Astrocyte (in vitro differentiated cells and primary cell): ENCODE measurements at regions not wholly inside any gene's neighbourhood (a gene's known extent, or its start where the extent isn't known, plus 50 kb on each side); places are given as distances from the start of the nearest gene placed in this dataset.

Experiments used
- DNase-seq: peaks from one replicate; pipeline ENCODE4 v3.0.0-alpha.2; 2010; ENCODE audit warnings: low read depth
- FAIRE-seq: peaks from 2 replicates; lab custom pipeline; 2011; peaks lifted over from hg19 to GRCh38; lab: Jason Lieb, UNC
- H2AFZ ChIP-seq: 2 replicates; pipeline ENCODE4 v1.6.0; 2012; ENCODE audit warnings: low read depth, low read length, inconsistent platforms
- H3K27ac ChIP-seq: 2 replicates; pipeline ENCODE4 v1.5.1; 2011; ENCODE audit warnings: low read depth, low read length, inconsistent platforms
- H3K27me3 ChIP-seq: 2 replicates; pipeline ENCODE4 v1.6.0; 2011; ENCODE audit warnings: low read length, inconsistent platforms; ENCODE audit not compliant: insufficient read depth
- H3K36me3 ChIP-seq: 2 replicates; pipeline ENCODE4 v1.5.1; 2011; ENCODE audit warnings: low read length, inconsistent platforms; ENCODE audit not compliant: insufficient read depth
- H3K4me1 ChIP-seq: 2 replicates; pipeline ENCODE4 v1.5.1; 2011; ENCODE audit warnings: low read length, inconsistent platforms; ENCODE audit not compliant: insufficient read depth
- H3K4me2 ChIP-seq: 2 replicates; pipeline ENCODE4 v1.6.0; 2012; ENCODE audit warnings: low read length, inconsistent platforms
- H3K4me3 ChIP-seq: 2 replicates; pipeline ENCODE4 v1.5.1; 2011; ENCODE audit warnings: low read depth, mild to moderate bottlenecking, low read length, inconsistent platforms; ENCODE audit not compliant: insufficient read depth
- H3K79me2 ChIP-seq: 2 replicates; pipeline ENCODE4 v1.6.0; 2012; ENCODE audit warnings: mild to moderate bottlenecking, low read length, inconsistent platforms; ENCODE audit not compliant: insufficient read depth
- H3K9ac ChIP-seq: 2 replicates; pipeline ENCODE4 v1.6.0; 2012; ENCODE audit warnings: mild to moderate bottlenecking, low read length, inconsistent platforms
- H3K9me3 ChIP-seq: 2 replicates; pipeline ENCODE4 v1.5.1; 2012; ENCODE audit warnings: low read depth, mild to moderate bottlenecking, low read length, inconsistent platforms; ENCODE audit not compliant: insufficient read depth
- H4K20me1 ChIP-seq: 2 replicates; pipeline ENCODE4 v1.6.0; 2012; ENCODE audit warnings: low read length, inconsistent platforms; ENCODE audit not compliant: insufficient read depth
- H3K27ac Mint-ChIP-seq: one replicate; pipeline ENCODE4 v1.8.0; 2021; ENCODE audit warnings: mild to moderate bottlenecking, mixed read lengths; ENCODE audit not compliant: unreplicated experiment
- H3K27me3 Mint-ChIP-seq: one replicate; pipeline ENCODE4 v1.8.0; 2021; ENCODE audit warnings: low read depth, mixed read lengths; ENCODE audit not compliant: unreplicated experiment
- H3K36me3 Mint-ChIP-seq: one replicate; pipeline ENCODE4 v1.8.0; 2021; ENCODE audit warnings: low read depth, mixed read lengths; ENCODE audit not compliant: unreplicated experiment
- H3K4me1 Mint-ChIP-seq: one replicate; pipeline ENCODE4 v1.8.0; 2021; ENCODE audit warnings: low read depth, mixed read lengths; ENCODE audit not compliant: unreplicated experiment
- H3K4me3 Mint-ChIP-seq: one replicate; pipeline ENCODE4 v1.8.0; 2021; ENCODE audit warnings: mild to moderate bottlenecking, moderate library complexity, mixed read lengths; ENCODE audit not compliant: unreplicated experiment
- H3K9me3 Mint-ChIP-seq: one replicate; pipeline ENCODE4 v1.8.0; 2021; ENCODE audit warnings: mild to moderate bottlenecking, mixed read lengths; ENCODE audit not compliant: unreplicated experiment
- CTCF ChIP-seq: IDR thresholded peaks from 2 replicates; pipeline ENCODE4 v1.5.1; 2011; ENCODE audit warnings: low read depth, mild to moderate bottlenecking, inconsistent platforms, low read length, moderate library complexity; ENCODE audit not compliant: insufficient read depth
- EZH2 ChIP-seq: IDR thresholded peaks from 2 replicates; pipeline ENCODE4 v1.6.1; 2012; ENCODE audit warnings: mild to moderate bottlenecking, low read length, inconsistent platforms; ENCODE audit not compliant: insufficient read depth

GRCh38 chr1:62993844-62994243 is 209.9 kb downstream of the ATG4C start:
- no peaks in the 10 kb centered on the region for H3K9me3 Mint-ChIP-seq

GRCh38 chr1:62995173-62995572 is 211.2 kb downstream of the ATG4C start:
- Mint-ChIP-seq H3K27me3 (peaks cover 20% of the 10 kb centered on the region), H3K4me1 (no peaks in the 10 kb centered on the region), H3K4me3 (no peak overlapping the region), H3K27ac (no peak overlapping the region), H3K9me3 (no peaks in the 10 kb centered on the region), H3K36me3 (no peaks in the 10 kb centered on the region)
- no peaks in the 10 kb centered on the region for H3K36me3 ChIP-seq
- H3K4me3 ChIP-seq, result no peak overlapping the region
- H3K4me2 ChIP-seq, result no peak overlapping the region
- H3K4me1 ChIP-seq, result no peaks in the 10 kb centered on the region
- H4K20me1 ChIP-seq, result no peaks in the 10 kb centered on the region
- DNase-seq (no peak), FAIRE-seq (no peak)
- TF ChIP-seq EZH2 (no peak), CTCF (no peak)
- peaks cover 1% of the 10 kb centered on the region for H3K27me3 ChIP-seq
- no peak overlapping the region for H3K9ac ChIP-seq
- no peaks in the 10 kb centered on the region for H3K79me2 ChIP-seq
- no peak overlapping the region for H2AFZ ChIP-seq
- no peaks in the 10 kb centered on the region for H3K9me3 ChIP-seq
- H3K27ac ChIP-seq, result no peak overlapping the region

More at GRCh38 chr1:62993844-62994243, 209.9 kb downstream of the ATG4C start:
- Mint-ChIP-seq H3K27ac (no peak overlapping the region), H3K27me3 (peaks cover 20% of the 10 kb centered on the region), H3K4me3 (no peak overlapping the region), H3K36me3 (no peaks in the 10 kb centered on the region), H3K4me1 (no peaks in the 10 kb centered on the region)
- Histone ChIP-seq H3K9ac (no peak overlapping the region), H2AFZ (no peak overlapping the region), H3K36me3 (no peaks in the 10 kb centered on the region), H3K79me2 (no peaks in the 10 kb centered on the region), H3K4me3 (no peak overlapping the region), H3K4me2 (no peak overlapping the region), H3K4me1 (no peaks in the 10 kb centered on the region), H3K27ac (no peak overlapping the region), H4K20me1 (no peaks in the 10 kb centered on the region), H3K27me3 (no peaks in the 10 kb centered on the region), H3K9me3 (no peaks in the 10 kb centered on the region)
- TF ChIP-seq CTCF, result no peak
- FAIRE-seq (no peak), DNase-seq (no peak)

GRCh38 chr1:62997884-62998283 is 214.0 kb downstream of the ATG4C start:
- H3K9me3 Mint-ChIP-seq, result no peaks in the 10 kb centered on the region
- FAIRE-seq, result no peak
- Histone ChIP-seq H4K20me1 (no peaks in the 10 kb centered on the region), H3K9ac (no peak overlapping the region), H3K79me2 (no peaks in the 10 kb centered on the region), H2AFZ (no peak overlapping the region), H3K9me3 (no peaks in the 10 kb centered on the region), H3K4me3 (no peak overlapping the region), H3K27me3 (peaks cover 8% of the 10 kb centered on the region), H3K36me3 (no peaks in the 10 kb centered on the region), H3K4me1 (no peaks in the 10 kb centered on the region), H3K4me2 (no peak overlapping the region), H3K27ac (no peak overlapping the region)
- no peak overlapping the region for H3K27ac Mint-ChIP-seq
- no peak for DNase-seq
- H3K4me3 Mint-ChIP-seq, result no peak overlapping the region
- peaks cover 12% of the 10 kb centered on the region for H3K27me3 Mint-ChIP-seq
- no peaks in the 10 kb centered on the region for H3K4me1 Mint-ChIP-seq
- H3K36me3 Mint-ChIP-seq, result no peaks in the 10 kb centered on the region
- TF ChIP-seq EZH2 (no peak), CTCF (no peak)
